Esophagus squamous epithelium (tissue), 5 donors: ENCODE measurements at regions not wholly inside any gene's neighbourhood (a gene's known extent, or its start where the extent isn't known, plus 50 kb on each side); places are given as distances from the start of the nearest gene placed in this dataset.

Experiments used
- DNase-seq: peaks from one replicate; lab custom pipeline; 2025; lab: John Stamatoyannopoulos, UW
- H3K27ac ChIP-seq, 4 donors: fragments of 200-600 bp; sonication (generic); one replicate each; pipeline ENCODE4 v1.5.1; 2016 to 2019; ENCODE audit warnings: mild to moderate bottlenecking in 1 of 4
- H3K27me3 ChIP-seq, 4 donors: fragments of 200-600 bp; sonication (generic); 1 replicate in 3 of 4; 2 replicates in 1 of 4; pipeline versions ENCODE4 v1.5.1 to v1.6.0; 2017 to 2021; ENCODE audit warnings: antibody characterized with exemption in 1 of 4
- H3K36me3 ChIP-seq, 3 donors: fragments of 200-600 bp; sonication (generic); one replicate each; pipeline ENCODE4 v1.5.1; 2016 to 2019
- H3K4me1 ChIP-seq, 3 donors: fragments of 200-600 bp; sonication (generic); one replicate each; pipeline ENCODE4 v1.5.1; 2017 to 2019
- H3K4me3 ChIP-seq, 4 donors: fragments of 200-600 bp; sonication (generic); 1 replicate in 3 of 4; 2 replicates in 1 of 4; pipeline ENCODE4 v1.5.1; 2016 to 2019; ENCODE audit warnings: mild to moderate bottlenecking in 2 of 4, moderate library complexity in 1 of 4
- H3K9me3 ChIP-seq, 3 donors: fragments of 200-600 bp; sonication (generic); one replicate each; pipeline ENCODE4 v1.5.1; 2016 to 2019
- POLR2A ChIP-seq, 4 donors: fragments of 450-650 bp; IDR thresholded peaks; one replicate each; pipeline ENCODE4 v1.6.1; 2017; ENCODE audit warnings: antibody characterized with exemption in 4 of 4, mild to moderate bottlenecking in 4 of 4, moderate library complexity in 3 of 4
- WGBS, 2 donors: methylation state at CpG; one replicate each; pipeline ENCODE4 v1.1.5; 2018; 5-methylcytosine and 5-hydroxymethylcytosine counted together
- intact Hi-C: fragments of 100-400 bp; cut with DNase I; formaldehyde crosslinking; loops from one replicate; pipeline ENCODE4 v1.15.0; 2022
- TF ChIP-seq, protein P1 (sequence below), 6 experiments: fragments of 450-650 bp in 4 of 6; fragments of 200-600 bp in 2 of 6; sonication (generic) in 2 of 6; IDR thresholded peaks; one replicate each; pipeline ENCODE4 v1.5.1; 2016 to 2019; ENCODE audit warnings: antibody characterized with exemption in 6 of 6, mild to moderate bottlenecking in 4 of 6, moderate library complexity in 4 of 6
- donor health status: DM: yes; HTN: yes; CAD: no.

DNA sequence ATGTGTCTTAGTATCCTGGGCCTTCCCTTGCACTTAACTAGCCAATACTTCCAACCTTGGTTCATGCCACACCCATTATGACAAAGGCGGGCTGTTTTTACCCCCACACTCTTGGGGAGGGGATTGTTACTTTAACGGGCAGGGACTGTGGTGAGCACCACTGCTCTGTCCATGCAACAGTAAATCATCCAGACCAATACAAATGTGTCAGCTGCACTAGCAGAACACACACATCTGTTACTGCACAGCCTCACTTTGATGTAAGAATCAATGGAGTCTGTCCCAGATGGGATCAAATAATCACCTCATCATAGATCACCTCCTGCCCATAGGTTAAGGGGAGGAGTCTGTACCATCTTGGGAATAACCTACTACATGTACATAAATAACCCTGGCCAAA, 58.1 kb downstream of the NPAP1 start:
- no peaks in the 10 kb centered on the region for H3K27me3 ChIP-seq
- no peak for TF ChIP-seq POLR2A (IDR thresholded peaks at IDR 0.05)
- TF ChIP-seq, protein P1, sequence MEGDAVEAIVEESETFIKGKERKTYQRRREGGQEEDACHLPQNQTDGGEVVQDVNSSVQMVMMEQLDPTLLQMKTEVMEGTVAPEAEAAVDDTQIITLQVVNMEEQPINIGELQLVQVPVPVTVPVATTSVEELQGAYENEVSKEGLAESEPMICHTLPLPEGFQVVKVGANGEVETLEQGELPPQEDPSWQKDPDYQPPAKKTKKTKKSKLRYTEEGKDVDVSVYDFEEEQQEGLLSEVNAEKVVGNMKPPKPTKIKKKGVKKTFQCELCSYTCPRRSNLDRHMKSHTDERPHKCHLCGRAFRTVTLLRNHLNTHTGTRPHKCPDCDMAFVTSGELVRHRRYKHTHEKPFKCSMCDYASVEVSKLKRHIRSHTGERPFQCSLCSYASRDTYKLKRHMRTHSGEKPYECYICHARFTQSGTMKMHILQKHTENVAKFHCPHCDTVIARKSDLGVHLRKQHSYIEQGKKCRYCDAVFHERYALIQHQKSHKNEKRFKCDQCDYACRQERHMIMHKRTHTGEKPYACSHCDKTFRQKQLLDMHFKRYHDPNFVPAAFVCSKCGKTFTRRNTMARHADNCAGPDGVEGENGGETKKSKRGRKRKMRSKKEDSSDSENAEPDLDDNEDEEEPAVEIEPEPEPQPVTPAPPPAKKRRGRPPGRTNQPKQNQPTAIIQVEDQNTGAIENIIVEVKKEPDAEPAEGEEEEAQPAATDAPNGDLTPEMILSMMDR (IDR thresholded peaks at IDR 0.05): no peak
- H3K9me3 ChIP-seq: peaks cover 0 to 8% (median 0%) of the 10 kb centered on the region in 3 donors
- H3K27ac ChIP-seq: no peak overlapping the region
- no peaks in the 10 kb centered on the region for H3K36me3 ChIP-seq
- no peak overlapping the region for H3K4me3 ChIP-seq
- H3K4me1 ChIP-seq: no peaks in the 10 kb centered on the region
- 86% methylated on average over 2 of the region's 2 CpGs; no CpG with 5 or more reads in 1 of the 2 donors for WGBS, 2 donors
- no peak for DNase-seq
- intact Hi-C loops: no loop called here

DNA sequence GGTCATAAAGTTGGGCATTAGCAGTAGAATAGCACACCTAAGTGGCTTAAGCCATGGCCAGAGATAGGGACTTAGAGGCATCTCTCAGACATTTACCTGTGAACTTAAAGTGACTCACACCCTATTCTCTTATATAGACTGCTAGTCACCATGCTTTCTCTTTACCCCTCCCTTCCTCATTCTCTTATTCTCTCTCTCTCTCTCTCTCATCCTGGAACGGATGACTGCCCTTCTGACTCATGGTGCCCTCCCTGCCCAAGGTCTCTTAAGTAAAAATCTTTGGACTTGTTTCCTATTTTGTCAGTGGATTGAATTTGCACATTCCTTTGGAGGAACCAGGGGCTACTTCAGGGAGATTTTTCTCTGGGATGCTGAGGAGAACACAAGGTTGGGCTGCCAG, 58.8 kb downstream of the NPAP1 start:
- Histone ChIP-seq H3K4me1 (no peaks in the 10 kb centered on the region), H3K9me3 (peaks cover 0 to 8% (median 0%) of the 10 kb centered on the region in 3 donors), H3K27me3 (no peaks in the 10 kb centered on the region), H3K36me3 (no peaks in the 10 kb centered on the region), H3K27ac (no peak overlapping the region), H3K4me3 (no peak overlapping the region)
- no peak for DNase-seq
- intact Hi-C loops: no loop called here
- TF ChIP-seq, protein P1 (IDR thresholded peaks at IDR 0.05): no peak
- no peak for TF ChIP-seq POLR2A (IDR thresholded peaks at IDR 0.05)
- WGBS, 2 donors: 21 to 35% methylated on average over 1 of the region's 1 CpG

DNA sequence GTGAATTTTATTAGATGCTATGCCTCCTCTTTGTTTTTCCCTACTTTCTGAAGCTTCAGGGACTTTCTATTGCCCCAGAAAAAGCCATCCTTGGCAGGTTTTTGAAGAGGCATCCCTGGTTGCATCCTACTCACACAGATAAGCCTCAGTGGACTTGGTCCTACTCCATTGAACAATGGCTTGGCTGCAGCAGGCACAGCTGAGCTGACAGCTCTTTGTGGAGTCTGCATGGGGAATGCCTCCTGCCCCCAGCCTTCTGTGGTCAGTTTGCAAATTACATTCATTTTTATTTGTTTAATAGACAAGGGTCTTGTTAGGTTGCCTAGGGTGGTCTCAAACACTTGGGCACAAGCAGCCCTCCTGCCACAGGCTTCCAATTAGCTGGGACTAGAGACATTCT, 69.7 kb downstream of the NPAP1 start:
- DNase-seq: no peak
- Histone ChIP-seq H3K4me1 (no peaks in the 10 kb centered on the region), H3K9me3 (peaks cover 0 to 25% (median 3%) of the 10 kb centered on the region in 3 donors), H3K27me3 (no peaks in the 10 kb centered on the region), H3K36me3 (no peaks in the 10 kb centered on the region), H3K27ac (no peak overlapping the region), H3K4me3 (no peak overlapping the region)
- intact Hi-C loops: no loop called here
- TF ChIP-seq, protein P1 (IDR thresholded peaks at IDR 0.05): no peak
- TF ChIP-seq POLR2A (IDR thresholded peaks at IDR 0.05): no peak

DNA sequence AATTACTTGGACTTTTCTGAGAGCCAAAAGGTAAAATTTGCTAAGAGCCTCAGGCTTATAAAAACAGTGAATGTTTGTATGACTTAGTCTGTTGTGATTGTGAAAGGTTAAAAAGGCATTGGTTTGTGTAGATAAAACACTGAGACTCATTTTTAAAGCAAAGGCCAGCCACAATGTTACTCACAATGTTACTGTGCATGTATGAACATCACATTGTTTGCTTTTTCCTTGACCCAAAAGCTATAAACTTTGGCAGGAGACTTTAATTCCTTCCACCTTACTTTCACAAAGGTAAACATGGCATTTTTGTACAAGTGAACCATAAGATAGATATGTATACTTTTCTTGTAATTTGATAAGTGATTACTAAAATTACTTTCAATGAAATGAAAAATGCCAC, 70.5 kb downstream of the NPAP1 start:
- Histone ChIP-seq H3K4me1 (no peaks in the 10 kb centered on the region), H3K27ac (no peak overlapping the region), H3K36me3 (no peaks in the 10 kb centered on the region), H3K27me3 (no peaks in the 10 kb centered on the region), H3K4me3 (no peak overlapping the region), H3K9me3 (peaks cover 0 to 25% (median 3%) of the 10 kb centered on the region in 3 donors)
- intact Hi-C loops: no loop called here
- no peak for DNase-seq
- no peak for TF ChIP-seq POLR2A (IDR thresholded peaks at IDR 0.05)
- TF ChIP-seq, protein P1 (IDR thresholded peaks at IDR 0.05): no peak

DNA sequence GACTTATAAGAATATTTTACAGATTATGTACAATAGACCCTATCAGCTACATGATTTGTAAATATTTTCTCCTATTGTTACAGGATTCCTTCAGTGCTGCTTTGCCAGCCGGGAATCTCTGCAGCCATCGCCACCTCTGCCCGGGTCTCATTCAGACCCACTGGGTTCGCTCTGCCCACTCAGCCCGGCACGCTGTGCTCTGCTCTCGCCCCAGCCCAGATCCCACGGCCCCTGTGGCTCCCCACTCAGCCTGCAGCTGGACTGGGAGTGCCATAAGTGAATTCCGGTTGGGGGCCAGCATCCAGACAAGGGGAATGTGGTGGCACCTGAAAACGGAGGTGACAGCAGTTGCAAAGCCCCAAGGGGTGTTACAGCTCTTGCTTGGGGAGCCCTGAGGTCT, 71.8 kb downstream of the NPAP1 start:
- no peak for DNase-seq
- no peaks in the 10 kb centered on the region for H3K36me3 ChIP-seq
- H3K27ac ChIP-seq: no peak overlapping the region
- TF ChIP-seq, protein P1 (IDR thresholded peaks at IDR 0.05): no peak
- no peak for TF ChIP-seq POLR2A (IDR thresholded peaks at IDR 0.05)
- intact Hi-C loops: no loop called here
- 73 to 90% methylated on average over 5 to 9 of the region's 10 CpGs for WGBS, 2 donors
- no peak overlapping the region for H3K4me3 ChIP-seq
- no peaks in the 10 kb centered on the region for H3K4me1 ChIP-seq
- peaks cover 0 to 14% (median 3%) of the 10 kb centered on the region in 3 donors for H3K9me3 ChIP-seq
- no peaks in the 10 kb centered on the region for H3K27me3 ChIP-seq
